GM18502 (cell line): ENCODE measurements at regions not wholly inside any gene's neighbourhood (a gene's known extent, or its start where the extent isn't known, plus 50 kb on each side); places are given as distances from the start of the nearest gene placed in this dataset.
"Not testable (repeated sequence)": the region's sequence is repeated elsewhere in the genome, so short reads cannot be mapped to it uniquely, and the experiment has no call there.

Experiments used
- ATAC-seq: cut with Tn5 transposase; IDR thresholded peaks from one replicate; pipeline ENCODE4 v1.9.1; 2021; ENCODE audit warnings: mild to moderate bottlenecking; ENCODE audit not compliant: unreplicated experiment, poor library complexity

DNA sequence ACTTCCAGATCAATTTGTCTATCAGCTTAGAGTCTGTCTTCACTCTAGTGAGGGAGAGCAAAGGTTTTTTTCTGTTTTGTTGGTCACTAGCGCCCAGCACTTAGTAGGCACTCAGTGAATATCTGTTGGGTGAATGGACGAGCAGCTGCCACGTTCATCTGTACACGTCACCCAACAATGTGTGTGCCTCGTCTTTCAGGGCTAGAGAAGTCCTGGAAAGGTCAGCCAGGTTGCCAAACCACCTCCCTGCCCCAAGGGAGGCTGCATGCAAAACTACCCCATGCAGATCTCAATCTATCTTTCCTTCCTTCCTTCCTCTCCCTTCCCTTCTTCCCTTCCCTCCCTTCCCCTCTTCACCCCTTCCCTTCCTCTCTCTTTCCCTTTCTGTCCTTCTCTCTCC, 340.9 kb downstream of the SOX9 start:
- ATAC-seq = no peak

- ATAC-seq = no peak
Observed at GRCh38 chr17:72462407-72462806, 341.6 kb downstream of the SOX9 start.

GRCh38 chr17:72462814-72463213, 342.0 kb downstream of the SOX9 start:
- ATAC-seq = no peak

GRCh38 chr17:72463287-72464102, 342.7 kb downstream of the SOX9 start:
- peak; percentile 41 for ATAC-seq

DNA sequence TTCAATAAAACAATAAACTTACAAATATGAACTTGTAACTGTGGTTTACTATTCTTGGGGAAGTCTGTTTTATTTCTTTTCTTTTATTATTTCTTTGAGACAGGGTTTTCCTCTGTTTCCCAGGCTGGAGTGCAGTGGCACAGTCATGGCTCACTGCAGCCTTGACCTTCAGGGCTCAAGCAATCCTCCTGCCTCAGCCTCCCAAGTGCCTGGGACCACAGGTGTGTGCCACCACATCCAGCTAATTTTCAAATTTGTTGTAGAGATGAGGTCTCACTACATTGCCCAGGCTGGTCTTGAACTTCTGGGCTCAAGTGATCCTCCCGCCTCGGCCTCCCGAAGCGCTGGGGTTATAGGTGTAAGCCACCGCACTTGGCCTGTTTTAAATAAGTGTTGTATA, 343.4 kb downstream of the SOX9 start:
- not testable (repeated sequence) for ATAC-seq

DNA sequence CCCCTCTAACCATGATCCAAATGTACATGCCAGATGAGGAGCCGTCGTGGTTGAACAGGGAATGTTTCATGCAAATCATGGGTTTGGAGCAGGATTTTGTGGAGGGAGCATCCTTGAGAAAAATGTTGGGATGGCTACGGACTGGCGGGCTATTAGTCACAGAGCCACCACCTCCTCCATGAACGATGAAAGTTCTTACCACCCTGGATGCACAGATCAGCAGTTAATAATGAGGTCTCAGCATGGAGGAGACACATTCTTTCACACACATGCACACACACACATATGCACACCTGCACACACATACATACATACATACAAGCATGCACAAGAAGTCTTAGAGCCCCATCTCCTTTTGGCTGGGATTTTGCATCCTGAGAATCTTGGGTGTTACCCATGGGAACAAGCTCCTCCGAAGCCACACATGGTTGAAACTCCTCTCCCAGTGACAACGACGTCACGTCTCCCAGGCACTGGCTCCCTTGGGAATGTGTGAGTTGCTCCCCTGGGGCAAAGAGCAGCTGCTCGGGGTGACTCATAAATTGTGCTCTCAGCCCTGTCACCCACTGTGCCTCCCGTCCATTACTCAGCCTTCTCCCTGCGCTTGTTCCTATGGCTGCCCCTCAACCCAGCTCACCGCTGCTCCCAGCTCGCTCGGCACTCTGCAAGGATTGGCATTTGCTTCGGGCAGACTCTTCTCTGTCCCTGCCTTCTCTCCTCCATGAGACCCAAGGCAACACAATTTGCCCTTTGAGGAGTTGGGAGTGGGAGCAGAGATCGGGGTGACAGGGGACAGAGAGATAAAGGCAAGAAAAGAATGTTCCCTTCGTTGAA, 344.6 kb downstream of the SOX9 start:
- ATAC-seq = peak; percentile 43

DNA sequence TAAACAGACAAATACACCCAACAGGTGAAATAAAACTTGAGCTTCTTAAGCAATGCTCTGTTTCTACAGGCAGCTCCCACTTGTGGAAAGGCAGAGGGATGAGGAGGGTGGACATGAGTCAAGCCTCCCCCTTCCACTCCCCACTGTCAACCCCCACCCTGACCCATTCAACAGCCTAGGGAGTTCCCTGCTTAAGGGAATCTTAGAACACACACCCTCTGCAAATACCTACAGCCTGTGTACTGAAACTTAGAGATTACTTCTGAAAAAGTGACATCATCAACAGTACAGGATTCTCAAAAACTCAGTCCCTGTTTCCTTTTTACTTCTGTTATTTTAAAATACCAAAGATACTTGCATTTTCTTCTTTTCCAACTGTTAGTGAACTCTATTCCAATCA, 345.4 kb downstream of the SOX9 start:
- peak; percentile 75 for ATAC-seq

DNA sequence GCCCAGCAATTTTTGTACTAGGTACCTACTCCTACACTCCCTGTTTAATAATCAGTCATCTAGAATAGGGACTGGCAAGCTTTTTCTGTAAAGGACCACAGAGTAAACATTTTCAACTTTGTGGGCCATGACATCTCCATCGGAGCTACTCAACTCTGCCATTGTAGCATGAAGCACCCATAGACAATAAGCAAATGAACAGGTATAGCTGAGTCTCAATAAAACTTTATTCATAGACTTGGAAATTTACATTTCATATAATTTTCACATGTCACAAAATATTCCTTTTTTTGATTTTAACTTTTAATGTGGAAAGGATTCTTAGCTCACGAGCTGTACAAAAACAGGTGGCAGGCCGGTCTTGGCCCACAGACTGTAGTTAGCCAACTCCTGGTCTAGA, 345.8 kb downstream of the SOX9 start:
- no peak for ATAC-seq

DNA sequence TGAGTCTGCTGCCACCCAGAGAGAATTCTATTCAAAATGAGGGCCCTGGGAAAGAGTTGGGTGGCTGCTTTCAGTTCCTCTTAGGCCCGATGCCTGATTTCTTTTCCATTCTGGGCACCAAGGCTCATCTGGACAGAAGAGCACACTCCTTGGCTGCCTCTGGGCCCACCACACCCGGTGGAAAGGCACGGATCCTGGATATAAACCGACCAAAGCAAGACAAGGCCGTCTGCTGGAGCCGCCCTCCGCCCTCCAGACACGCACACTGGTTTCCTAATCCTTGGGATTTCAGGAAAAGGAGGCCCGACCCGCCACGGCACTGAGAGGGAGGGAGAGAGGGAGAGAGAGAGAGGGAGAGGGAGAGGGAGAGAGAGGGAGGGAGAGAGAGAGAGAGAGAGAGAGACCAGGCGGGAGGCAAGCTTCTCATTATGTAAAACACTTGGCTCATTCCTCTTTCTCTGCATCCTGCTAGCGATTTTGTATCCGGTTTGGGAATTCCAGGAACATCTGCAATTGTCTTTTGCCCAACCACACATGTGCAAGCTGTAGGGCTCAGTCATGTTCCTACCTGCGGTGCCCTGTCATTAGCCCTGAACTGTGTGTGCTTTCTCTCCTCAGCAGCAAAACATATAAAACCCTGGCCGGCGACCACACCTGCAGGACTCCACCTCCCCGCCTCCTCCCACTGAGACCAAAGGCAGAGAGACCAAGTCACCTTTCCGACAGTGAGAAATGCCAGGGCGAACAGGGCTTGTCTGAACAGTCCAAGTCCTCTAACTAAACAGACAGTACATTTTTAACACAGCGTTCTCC, 347.2 kb downstream of the SOX9 start:
- no peak for ATAC-seq

- ATAC-seq = no peak
Observed at GRCh38 chr17:72468841-72469240, 348.0 kb downstream of the SOX9 start.

DNA sequence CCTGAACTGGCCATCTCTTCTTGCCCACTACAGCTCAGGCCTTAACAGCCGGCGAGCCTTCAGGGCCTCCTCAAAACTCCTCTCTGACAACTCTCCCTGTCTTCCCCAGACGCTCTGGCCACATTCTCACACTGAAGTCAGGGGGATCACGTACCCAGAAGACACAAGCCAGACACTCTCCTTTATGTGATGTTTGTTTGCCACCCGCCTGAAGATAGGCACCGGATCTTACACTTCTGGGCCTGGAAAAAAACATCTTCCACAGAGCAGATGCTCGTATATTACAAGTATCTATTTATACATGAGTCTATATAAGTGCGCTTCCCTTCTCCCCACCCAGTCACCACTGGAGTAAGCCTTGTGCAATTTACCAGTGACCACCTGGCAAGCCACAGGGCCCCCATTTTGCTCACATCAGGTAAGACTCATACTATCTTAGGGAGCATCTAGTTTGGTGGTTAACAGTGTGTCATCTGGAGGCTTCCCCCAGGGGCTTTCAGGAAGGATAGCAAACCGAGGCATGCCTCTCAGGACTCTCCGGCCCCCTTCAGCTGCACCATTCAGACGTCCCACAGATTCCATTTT, 349.4 kb downstream of the SOX9 start:
- ATAC-seq = no peak

DNA sequence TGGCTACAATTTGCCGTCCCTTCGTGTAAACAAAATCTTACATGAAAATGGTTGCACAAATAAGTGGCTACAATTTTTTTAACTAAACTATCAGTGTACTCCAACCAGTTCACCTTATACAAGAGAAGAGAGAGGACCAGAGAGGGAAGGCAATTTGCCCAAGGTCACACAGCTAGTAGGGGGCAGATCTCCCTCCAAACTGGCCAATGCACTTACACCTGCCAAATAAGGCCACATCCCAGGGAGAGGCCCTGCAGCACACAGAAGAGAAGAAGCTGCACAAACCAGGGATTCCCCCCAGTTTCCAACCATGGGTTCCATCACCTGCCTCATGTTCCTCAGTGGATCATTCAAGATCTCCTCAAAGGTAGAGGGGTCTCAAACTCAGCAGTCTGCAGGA, 349.9 kb downstream of the SOX9 start:
- no peak for ATAC-seq

GRCh38 chr17:72471296-72471695, 350.5 kb downstream of the SOX9 start:
- no peak for ATAC-seq

DNA sequence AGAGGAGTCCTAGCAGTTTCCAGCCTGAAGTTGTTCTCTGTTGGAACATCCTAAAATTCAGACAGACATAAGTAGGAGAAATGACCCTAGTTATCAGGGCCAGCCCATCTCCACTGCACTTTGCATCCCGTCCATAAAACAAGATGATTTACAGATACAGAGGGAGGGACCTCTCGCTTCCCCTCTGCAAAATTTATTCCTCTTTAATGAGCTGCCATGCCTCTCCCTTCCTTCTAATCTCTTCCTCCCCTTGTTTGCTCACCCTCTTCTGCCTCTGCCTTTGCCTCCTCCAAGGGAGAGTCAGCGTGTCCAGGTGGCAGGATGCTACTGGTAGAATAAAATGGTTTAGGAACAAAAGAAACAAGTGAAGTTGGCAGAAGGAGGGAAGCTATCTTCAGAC, 351.3 kb downstream of the SOX9 start:
- ATAC-seq = no peak

- not testable (repeated sequence) for ATAC-seq
Observed at GRCh38 chr17:72472853-72473390, 352.1 kb downstream of the SOX9 start.

- ATAC-seq = no peak
Observed at GRCh38 chr17:72474243-72474642, 353.4 kb downstream of the SOX9 start.

DNA sequence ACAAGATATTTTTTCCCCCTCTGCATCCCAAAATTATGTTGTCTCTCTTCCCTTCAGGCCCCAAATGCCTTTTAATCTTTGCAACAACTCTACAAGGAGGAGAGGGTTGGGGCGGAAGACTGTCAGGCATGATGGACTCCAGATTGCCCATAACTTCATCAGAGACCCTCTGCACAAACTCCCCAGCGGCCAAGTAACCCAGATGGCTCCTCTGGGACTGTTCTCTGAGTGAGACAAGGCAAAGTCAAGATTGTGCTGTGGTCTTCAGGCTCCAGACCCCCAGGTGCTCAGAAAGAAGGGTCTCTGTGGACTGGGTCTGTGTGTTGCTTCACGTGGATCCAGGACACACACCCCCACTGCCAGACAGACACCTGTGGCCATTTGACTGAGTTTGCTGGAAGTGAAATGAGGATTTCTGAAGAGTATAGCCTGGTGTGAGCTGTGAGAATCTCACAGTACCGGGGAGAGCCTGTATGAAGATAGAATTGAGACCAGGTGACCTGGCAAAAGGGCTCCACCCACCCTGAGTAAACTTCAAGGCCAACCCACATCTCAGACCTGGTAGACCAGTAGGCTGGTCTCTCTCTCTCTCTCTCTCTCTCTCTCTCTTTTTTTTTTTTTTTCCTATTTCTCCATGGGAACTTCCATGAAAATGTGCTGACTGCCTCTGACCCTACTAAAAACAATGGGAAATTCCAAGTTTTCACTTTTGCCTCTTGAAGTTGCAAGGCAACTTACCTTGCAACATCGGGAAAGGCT, 354.1 kb downstream of the SOX9 start:
- ATAC-seq = no peak

DNA sequence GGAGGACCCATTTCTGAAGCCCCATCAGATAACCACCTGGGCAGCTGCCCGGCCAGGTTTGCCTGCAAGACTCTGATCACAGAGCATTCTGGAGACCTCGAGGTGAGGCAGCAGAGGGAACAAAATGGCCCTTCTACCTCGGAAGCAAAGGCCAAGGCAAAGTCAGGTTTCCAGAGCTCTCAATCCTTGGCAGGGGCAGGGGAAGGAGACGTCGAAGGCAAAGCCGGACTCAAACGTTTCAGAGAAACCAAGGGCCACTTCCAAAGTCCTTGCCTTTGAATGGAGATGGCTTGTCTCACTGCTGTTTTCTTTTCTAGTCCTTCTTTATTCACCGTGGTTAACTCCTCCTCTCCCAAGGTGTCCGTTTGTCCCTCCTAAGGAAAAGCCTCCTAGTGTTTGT, 355.3 kb downstream of the SOX9 start:
- ATAC-seq = no peak

DNA sequence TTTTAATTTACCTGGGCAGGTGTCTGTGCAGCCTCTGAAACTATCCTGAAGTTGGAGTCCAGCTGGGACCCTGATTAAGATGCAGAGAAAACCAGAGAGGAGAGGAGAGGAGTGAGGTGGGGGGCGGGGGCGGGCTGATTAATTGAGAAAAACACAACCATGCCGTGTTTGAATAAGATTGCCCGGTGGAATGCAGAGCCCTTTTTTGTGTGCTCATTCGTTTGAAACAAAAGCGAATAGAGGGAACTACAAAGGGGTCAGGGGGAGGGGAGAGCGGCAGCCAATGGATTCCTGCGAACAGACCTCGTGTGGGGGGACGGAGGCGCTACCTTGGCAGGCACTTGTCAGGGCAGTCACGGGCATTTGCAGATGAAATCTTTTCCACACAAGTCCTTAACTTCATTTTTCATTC, 355.8 kb downstream of the SOX9 start:
- ATAC-seq = no peak
